ENCODE measurements at regions not wholly inside any gene's neighbourhood (a gene's known extent, or its start where the extent isn't known, plus 50 kb on each side); places are given as distances from the start of the nearest gene placed in this dataset.

GRCh38 chr11:131300439-131300717, 70.0 kb upstream of the NTM start:
- no peaks in the 10 kb centered on the region for H3K4me1 ChIP-seq (ENCODE audit: control insufficient read depth in 3 of 3, insufficient read depth in 2 of 3, low read depth in 1 of 3, low read length in 2 of 3)
- DNase-seq (no peak), FAIRE-seq (no peak)
- no peak overlapping the region for H3K27ac ChIP-seq (ENCODE audit: low read depth in 1 of 3, low read length in 2 of 3)
- no peaks in the 10 kb centered on the region for H3K36me3 ChIP-seq (ENCODE audit: control insufficient read depth in 3 of 3, insufficient read depth in 2 of 3, low read depth in 1 of 3, low read length in 3 of 3)
- no peaks in the 10 kb centered on the region for H3K9me3 ChIP-seq (ENCODE audit: control insufficient read depth in 2 of 2, insufficient read depth in 1 of 2, low read depth in 1 of 2, low read length in 1 of 2)
- 71 to 84% (median 82%) methylated on average over 10 of the region's 10 CpGs for WGBS, 3 donors
- no peak overlapping the region for H3K4me3 ChIP-seq (ENCODE audit: low read depth in 1 of 3, low read length in 3 of 3)
- peaks cover 0 to 7% (median 0%) of the 10 kb centered on the region in 3 donors for H3K27me3 ChIP-seq (ENCODE audit: control insufficient read depth in 3 of 3, insufficient read depth in 3 of 3, low read length in 3 of 3)

- FAIRE-seq (no peak), DNase-seq (no peak)
- Histone ChIP-seq H3K27me3 (ENCODE audit: control insufficient read depth in 3 of 3, insufficient read depth in 3 of 3, low read length in 3 of 3) (peaks cover 0 to 7% (median 0%) of the 10 kb centered on the region in 3 donors), H3K36me3 (ENCODE audit: control insufficient read depth in 3 of 3, insufficient read depth in 2 of 3, low read depth in 1 of 3, low read length in 3 of 3) (no peaks in the 10 kb centered on the region), H3K9me3 (ENCODE audit: control insufficient read depth in 2 of 2, insufficient read depth in 1 of 2, low read depth in 1 of 2, low read length in 1 of 2) (no peaks in the 10 kb centered on the region), H3K4me3 (ENCODE audit: low read depth in 1 of 3, low read length in 3 of 3) (no peak overlapping the region), H3K27ac (ENCODE audit: low read depth in 1 of 3, low read length in 2 of 3) (no peak overlapping the region), H3K4me1 (ENCODE audit: control insufficient read depth in 3 of 3, insufficient read depth in 2 of 3, low read depth in 1 of 3, low read length in 2 of 3) (no peaks in the 10 kb centered on the region)
- WGBS, 3 donors = 68 to 73% (median 72%) methylated on average over 5 of the region's 5 CpGs
These were observed 69.1 kb upstream of the NTM start for GRCh38 chr11:131301306-131301705.

DNA sequence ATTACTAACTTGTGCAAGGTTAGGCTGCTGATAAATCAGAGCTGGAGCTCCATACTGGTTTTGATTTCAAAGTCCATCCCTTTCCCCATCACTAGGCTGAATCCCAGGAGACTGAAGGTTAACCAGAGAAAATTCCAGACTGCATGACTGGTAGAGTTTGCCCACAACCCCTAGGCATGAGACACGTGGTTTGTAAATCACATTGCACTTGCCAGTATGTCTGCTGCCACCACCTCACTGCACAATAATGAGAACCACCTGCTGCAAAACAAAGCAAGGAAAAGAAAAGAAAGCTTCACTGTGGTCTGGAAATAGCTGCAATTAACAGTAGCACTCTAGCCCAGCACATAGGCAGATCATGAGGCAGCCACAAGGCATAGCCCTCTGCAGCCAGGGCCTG, 67.6 kb upstream of the NTM start:
- FAIRE-seq = no peak
- 26 to 51% (median 39%) methylated on average over 1 of the region's 1 CpG for WGBS, 3 donors
- Histone ChIP-seq H3K36me3 (ENCODE audit: control insufficient read depth in 3 of 3, insufficient read depth in 2 of 3, low read depth in 1 of 3, low read length in 3 of 3) (no peaks in the 10 kb centered on the region), H3K4me1 (ENCODE audit: control insufficient read depth in 3 of 3, insufficient read depth in 2 of 3, low read depth in 1 of 3, low read length in 2 of 3) (no peaks in the 10 kb centered on the region), H3K9me3 (ENCODE audit: control insufficient read depth in 2 of 2, insufficient read depth in 1 of 2, low read depth in 1 of 2, low read length in 1 of 2) (no peaks in the 10 kb centered on the region), H3K4me3 (ENCODE audit: low read depth in 1 of 3, low read length in 3 of 3) (no peak overlapping the region), H3K27me3 (ENCODE audit: control insufficient read depth in 3 of 3, insufficient read depth in 3 of 3, low read length in 3 of 3) (peaks cover 0 to 5% (median 0%) of the 10 kb centered on the region in 3 donors), H3K27ac (ENCODE audit: low read depth in 1 of 3, low read length in 2 of 3) (no peak overlapping the region)
- no peak for DNase-seq

DNA sequence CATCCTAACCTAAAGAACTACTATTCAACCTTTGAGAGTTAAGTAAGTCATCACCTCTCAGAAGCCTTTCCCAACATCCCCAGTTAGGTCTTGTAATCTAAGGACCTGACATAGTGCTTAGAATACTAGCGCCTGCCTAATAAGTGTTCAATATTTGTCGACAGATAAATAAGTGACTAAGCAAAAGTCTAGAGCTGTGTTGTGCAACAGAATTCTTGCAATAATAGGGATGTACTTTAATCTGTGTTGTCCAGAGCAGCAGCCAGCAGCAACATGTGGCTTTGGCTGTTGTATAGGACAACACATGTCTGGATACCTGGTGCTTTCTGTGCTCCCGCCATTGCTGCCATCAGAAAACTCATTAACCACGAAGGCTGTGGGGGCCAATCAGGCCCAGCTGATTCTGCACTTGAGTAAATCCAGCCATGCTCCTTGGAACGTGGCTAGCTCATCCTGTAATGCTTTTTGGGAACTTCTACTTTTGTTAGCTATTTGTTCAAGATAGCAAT, 66.8 kb upstream of the NTM start:
- FAIRE-seq (no peak), DNase-seq (no peak)
- H3K9me3 ChIP-seq (ENCODE audit: control insufficient read depth in 2 of 2, insufficient read depth in 1 of 2, low read depth in 1 of 2, low read length in 1 of 2) = no peaks in the 10 kb centered on the region
- no peaks in the 10 kb centered on the region for H3K36me3 ChIP-seq (ENCODE audit: control insufficient read depth in 3 of 3, insufficient read depth in 2 of 3, low read depth in 1 of 3, low read length in 3 of 3)
- H3K4me1 ChIP-seq (ENCODE audit: control insufficient read depth in 3 of 3, insufficient read depth in 2 of 3, low read depth in 1 of 3, low read length in 2 of 3) = no peaks in the 10 kb centered on the region
- 60 to 84% (median 68%) methylated on average over 5 of the region's 5 CpGs for WGBS, 3 donors
- H3K27ac ChIP-seq (ENCODE audit: low read depth in 1 of 3, low read length in 2 of 3) = no peak overlapping the region
- H3K4me3 ChIP-seq (ENCODE audit: low read depth in 1 of 3, low read length in 3 of 3) = no peak overlapping the region
- H3K27me3 ChIP-seq (ENCODE audit: control insufficient read depth in 3 of 3, insufficient read depth in 3 of 3, low read length in 3 of 3) = peaks cover 0 to 5% (median 0%) of the 10 kb centered on the region in 3 donors

DNA sequence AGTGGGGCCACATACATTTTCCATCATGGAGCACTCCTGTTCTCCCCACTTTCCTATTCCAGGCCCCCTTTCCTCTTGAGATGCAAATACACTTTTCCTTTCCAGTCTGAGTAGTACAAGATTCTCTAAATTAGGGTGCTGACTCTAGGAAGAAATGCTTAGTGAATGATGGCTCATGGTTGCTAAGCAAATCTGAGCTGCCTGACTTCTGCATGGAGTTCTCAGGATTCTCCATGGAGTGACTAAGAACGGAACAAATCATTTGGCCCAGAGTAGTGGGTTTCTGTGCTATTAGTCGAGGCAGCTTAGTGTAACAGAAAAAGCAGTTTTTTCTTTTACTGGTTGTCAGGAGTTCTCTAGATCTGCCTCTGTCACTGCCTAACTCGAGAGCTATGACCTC, 65.4 kb upstream of the NTM start:
- no peak overlapping the region for H3K4me3 ChIP-seq (ENCODE audit: low read depth in 1 of 3, low read length in 3 of 3)
- FAIRE-seq = no peak

DNA sequence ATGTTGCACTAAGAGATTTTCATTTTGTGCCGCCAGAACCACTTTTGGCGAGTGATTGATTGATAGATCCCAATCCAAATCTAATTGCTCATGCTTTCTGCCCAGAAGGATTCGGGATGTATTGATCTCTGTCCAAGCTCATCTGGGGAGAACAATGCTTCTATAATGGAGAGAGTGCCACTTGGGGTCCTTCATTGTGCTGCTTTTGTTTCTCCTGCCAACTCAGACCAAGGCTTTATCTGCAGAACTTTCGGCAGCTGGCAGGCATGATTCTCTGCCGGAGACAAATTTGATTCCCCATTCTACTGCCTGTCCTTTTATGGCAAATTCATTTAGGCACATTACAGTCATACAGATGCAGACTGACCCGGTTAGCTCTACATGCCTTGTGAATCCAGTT, 62.9 kb upstream of the NTM start:
- no peaks in the 10 kb centered on the region for H3K4me1 ChIP-seq (ENCODE audit: control insufficient read depth in 3 of 3, insufficient read depth in 2 of 3, low read depth in 1 of 3, low read length in 2 of 3)
- no peaks in the 10 kb centered on the region for H3K36me3 ChIP-seq (ENCODE audit: control insufficient read depth in 3 of 3, insufficient read depth in 2 of 3, low read depth in 1 of 3, low read length in 3 of 3)
- no peaks in the 10 kb centered on the region for H3K9me3 ChIP-seq (ENCODE audit: control insufficient read depth in 2 of 2, insufficient read depth in 1 of 2, low read depth in 1 of 2, low read length in 1 of 2)
- FAIRE-seq (no peak), DNase-seq (no peak)
- no peaks in the 10 kb centered on the region for H3K27me3 ChIP-seq (ENCODE audit: control insufficient read depth in 3 of 3, insufficient read depth in 3 of 3, low read length in 3 of 3)
- no peak overlapping the region for H3K4me3 ChIP-seq (ENCODE audit: low read depth in 1 of 3, low read length in 3 of 3)
- no peak overlapping the region for H3K27ac ChIP-seq (ENCODE audit: low read depth in 1 of 3, low read length in 2 of 3)
- WGBS, 3 donors = 84 to 87% (median 85%) methylated on average over 6 of the region's 6 CpGs

More for the DNA sequence above, 65.4 kb upstream of the NTM start:
- Histone ChIP-seq H3K27ac (ENCODE audit: low read depth in 1 of 3, low read length in 2 of 3) (no peak overlapping the region), H3K27me3 (ENCODE audit: control insufficient read depth in 3 of 3, insufficient read depth in 3 of 3, low read length in 3 of 3) (peaks cover 0 to 3% (median 0%) of the 10 kb centered on the region in 3 donors), H3K9me3 (ENCODE audit: control insufficient read depth in 2 of 2, insufficient read depth in 1 of 2, low read depth in 1 of 2, low read length in 1 of 2) (no peaks in the 10 kb centered on the region), H3K4me1 (ENCODE audit: control insufficient read depth in 3 of 3, insufficient read depth in 2 of 3, low read depth in 1 of 3, low read length in 2 of 3) (no peaks in the 10 kb centered on the region), H3K36me3 (ENCODE audit: control insufficient read depth in 3 of 3, insufficient read depth in 2 of 3, low read depth in 1 of 3, low read length in 3 of 3) (no peaks in the 10 kb centered on the region)
- no peak for DNase-seq
- 57 to 74% (median 58%) methylated on average over 3 of the region's 3 CpGs for WGBS, 3 donors

DNA sequence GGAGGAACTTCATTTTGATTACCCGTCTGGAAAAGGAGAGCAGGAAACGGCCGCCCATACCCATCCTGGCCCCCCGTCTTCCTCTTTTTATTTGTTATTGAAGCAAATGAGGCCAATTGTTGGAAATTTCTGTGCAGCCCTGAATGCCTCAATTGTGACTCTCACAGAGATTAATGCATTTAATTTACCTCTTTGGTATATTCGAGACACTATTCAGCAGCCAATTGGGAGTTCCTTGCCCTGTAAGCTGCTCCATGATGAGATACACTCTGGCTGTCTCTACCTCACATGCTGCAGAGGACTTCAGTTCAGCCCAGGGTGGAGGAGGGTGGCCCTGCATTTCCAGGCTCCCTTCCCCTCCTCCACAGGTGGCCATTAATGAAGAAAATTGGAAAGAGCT, 60.6 kb upstream of the NTM start:
- WGBS, 3 donors = 57 to 72% (median 70%) methylated on average over 5 of the region's 5 CpGs

DNA sequence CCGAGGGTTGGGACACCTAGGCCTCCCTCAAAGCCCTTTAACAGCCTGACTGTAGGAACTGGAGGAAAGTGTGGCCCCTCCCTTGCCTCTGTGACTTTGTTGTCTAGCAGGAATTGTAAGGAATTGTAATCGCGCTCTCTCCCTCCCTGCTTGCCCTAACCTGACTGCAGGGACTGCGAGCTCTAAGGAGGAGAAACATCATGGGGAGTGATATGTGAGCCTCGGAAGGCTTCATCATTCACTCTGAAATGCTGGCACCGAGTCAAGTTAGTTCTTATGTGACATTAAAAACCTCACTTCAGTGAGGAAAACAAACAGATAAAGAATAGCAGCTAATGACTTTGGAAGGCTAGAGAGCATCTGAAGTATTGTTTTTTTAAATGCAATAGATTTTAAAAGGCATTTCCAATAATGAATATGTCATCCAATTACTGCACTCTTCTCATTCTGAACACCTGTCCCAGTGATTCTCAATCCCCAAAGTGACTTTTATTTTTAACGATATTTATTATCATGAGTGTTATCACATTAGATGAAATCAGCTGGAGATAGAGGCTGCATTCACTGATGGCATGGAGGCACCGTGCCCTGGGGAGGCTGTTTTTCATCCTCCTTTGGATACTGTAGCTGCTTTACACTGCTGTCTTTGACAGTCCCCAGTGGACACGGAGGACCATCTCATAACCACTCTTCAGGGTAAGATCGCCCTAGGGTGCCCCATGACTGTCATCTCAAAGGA, 58.5 kb upstream of the NTM start:
- no peaks in the 10 kb centered on the region for H3K4me1 ChIP-seq (ENCODE audit: control insufficient read depth in 3 of 3, insufficient read depth in 2 of 3, low read depth in 1 of 3, low read length in 2 of 3)
- H3K4me3 ChIP-seq (ENCODE audit: low read depth in 1 of 3, low read length in 3 of 3) = no peak overlapping the region
- FAIRE-seq = no peak
- H3K36me3 ChIP-seq (ENCODE audit: control insufficient read depth in 3 of 3, insufficient read depth in 2 of 3, low read depth in 1 of 3, low read length in 3 of 3) = no peaks in the 10 kb centered on the region
- DNase-seq = no peak
- no peaks in the 10 kb centered on the region for H3K9me3 ChIP-seq (ENCODE audit: control insufficient read depth in 2 of 2, insufficient read depth in 1 of 2, low read depth in 1 of 2, low read length in 1 of 2)
- H3K27ac ChIP-seq (ENCODE audit: low read depth in 1 of 3, low read length in 2 of 3) = no peak overlapping the region
- no peaks in the 10 kb centered on the region for H3K27me3 ChIP-seq (ENCODE audit: control insufficient read depth in 3 of 3, insufficient read depth in 3 of 3, low read length in 3 of 3)
- 63 to 69% (median 65%) methylated on average over 10 of the region's 10 CpGs for WGBS, 3 donors

More for the DNA sequence above, 60.6 kb upstream of the NTM start:
- no peak for FAIRE-seq
- Histone ChIP-seq H3K27ac (ENCODE audit: low read depth in 1 of 3, low read length in 2 of 3) (no peak overlapping the region), H3K4me1 (ENCODE audit: control insufficient read depth in 3 of 3, insufficient read depth in 2 of 3, low read depth in 1 of 3, low read length in 2 of 3) (no peaks in the 10 kb centered on the region), H3K4me3 (ENCODE audit: low read depth in 1 of 3, low read length in 3 of 3) (no peak overlapping the region), H3K9me3 (ENCODE audit: control insufficient read depth in 2 of 2, insufficient read depth in 1 of 2, low read depth in 1 of 2, low read length in 1 of 2) (no peaks in the 10 kb centered on the region), H3K27me3 (ENCODE audit: control insufficient read depth in 3 of 3, insufficient read depth in 3 of 3, low read length in 3 of 3) (no peaks in the 10 kb centered on the region), H3K36me3 (ENCODE audit: control insufficient read depth in 3 of 3, insufficient read depth in 2 of 3, low read depth in 1 of 3, low read length in 3 of 3) (no peaks in the 10 kb centered on the region)
- DNase-seq = no peak
